NCI-H524 treated with DMSO at 0.1 percent for 48 hours (cell line): ENCODE measurements at regions not wholly inside any gene's neighbourhood (a gene's known extent, or its start where the extent isn't known, plus 50 kb on each side); places are given as distances from the start of the nearest gene placed in this dataset.

ENCODE experiments used
- DNase-seq: peaks from one replicate; lab custom pipeline; 2025; lab: John Stamatoyannopoulos, UW

- DNase-seq, result no peak
Measured at GRCh38 chr5:96588539-96588938, 73.6 kb upstream of the CAST start.

DNA sequence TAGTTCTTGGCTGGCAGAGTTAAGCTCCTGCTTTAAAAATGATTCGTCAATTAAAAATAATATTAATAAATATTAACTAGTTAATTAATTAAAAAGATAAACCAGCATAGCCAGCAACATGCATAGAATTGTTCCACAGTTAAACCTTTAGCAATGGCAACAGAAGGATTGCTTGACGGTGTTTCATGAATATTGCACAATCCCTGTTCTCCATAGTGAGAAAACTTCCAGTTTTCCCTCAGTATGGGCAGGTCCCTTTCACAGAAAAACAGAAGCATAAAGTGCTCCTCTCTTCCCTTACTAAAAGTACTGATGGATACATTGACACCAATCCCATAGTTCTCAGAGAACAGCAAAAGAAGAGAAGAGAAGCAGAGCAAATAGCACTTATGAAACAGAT is 71.4 kb upstream of the CAST start:
- DNase-seq, result no peak

DNA sequence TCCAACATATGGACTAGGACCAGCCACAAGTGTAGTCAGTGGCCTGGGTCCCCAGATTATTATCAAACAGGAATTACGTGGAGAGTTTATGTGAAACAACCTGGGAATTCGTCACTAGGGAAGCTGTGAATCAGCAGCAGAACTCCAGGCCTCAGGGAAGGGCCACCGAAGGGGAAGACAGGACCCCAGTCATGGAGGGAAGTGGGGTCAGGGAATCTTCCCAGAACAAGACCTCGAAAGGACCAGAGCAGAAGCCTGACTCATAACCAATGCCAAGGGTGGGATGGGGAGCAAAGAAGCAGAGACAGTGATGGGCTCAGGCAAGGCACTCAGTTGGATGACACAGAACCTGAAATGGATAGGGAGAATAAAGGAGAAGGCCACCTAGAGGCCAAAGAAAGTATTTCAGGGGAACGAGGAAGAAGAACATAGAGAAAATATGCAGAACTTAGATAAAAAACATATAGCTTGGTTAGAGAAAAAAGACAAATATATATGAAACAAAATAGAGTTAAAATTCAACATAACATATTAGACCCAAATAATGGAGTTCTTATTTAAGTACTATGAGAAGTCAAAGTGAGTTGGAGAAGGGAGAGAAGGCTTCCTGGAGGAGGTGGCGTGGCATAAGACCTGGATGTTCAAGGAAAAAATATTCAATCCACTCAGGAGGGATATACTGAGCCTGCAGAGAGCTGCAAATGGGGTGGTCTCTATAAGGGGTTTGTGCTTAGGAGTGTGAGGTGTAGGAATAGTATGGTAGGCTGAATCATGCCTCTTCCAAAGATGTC is 66.7 kb upstream of the CAST start:
- no peak for DNase-seq

GRCh38 chr5:96597438-96598020 is 64.6 kb upstream of the CAST start:
- no peak for DNase-seq

DNA sequence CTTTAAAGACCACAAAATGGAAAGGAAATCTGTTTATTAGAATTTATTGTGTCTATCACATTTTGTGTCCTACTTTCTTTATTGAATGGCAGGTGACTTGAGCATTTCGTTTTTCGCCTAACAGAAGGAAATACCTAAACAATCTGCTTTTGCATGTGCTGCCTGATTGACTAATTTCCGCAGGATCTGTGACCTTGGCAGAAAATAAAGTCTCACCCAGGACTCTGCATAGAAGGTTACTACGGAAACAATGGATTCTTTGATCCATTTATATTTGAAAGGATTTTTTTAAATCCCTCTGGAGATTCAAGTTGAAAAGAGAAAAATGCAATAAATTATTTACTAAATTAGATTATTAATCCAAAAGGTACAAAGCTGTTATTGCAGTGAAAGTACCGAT is 61.0 kb upstream of the CAST start:
- DNase-seq, result no peak

DNA sequence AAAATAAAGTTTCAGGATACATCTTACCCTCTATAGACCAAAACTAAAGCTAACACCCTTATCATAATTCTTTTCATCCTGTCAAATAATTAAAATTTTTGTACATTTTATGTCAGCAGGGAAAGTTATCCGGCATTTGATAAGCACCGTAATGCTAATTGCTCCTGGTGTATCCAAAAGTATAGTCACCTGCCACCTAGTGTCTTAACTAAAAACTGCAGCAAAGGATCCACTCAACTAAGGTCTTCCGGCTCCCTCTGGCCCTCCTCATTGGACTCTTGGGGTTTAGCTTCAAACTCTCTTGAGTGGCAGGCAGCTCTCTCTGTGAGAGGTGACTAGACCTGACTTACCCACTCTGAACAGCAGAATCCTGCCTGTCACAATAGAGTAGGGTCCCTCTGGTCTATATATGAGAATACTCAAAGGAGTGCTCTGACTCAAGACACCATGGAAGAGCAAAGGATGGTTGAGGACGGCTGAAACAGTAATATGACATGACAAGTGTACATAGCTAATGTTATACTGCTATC is 60.4 kb upstream of the CAST start:
- peak; percentile 30 for DNase-seq

GRCh38 chr5:96602776-96603175 is 59.4 kb upstream of the CAST start:
- DNase-seq, result no peak

DNA sequence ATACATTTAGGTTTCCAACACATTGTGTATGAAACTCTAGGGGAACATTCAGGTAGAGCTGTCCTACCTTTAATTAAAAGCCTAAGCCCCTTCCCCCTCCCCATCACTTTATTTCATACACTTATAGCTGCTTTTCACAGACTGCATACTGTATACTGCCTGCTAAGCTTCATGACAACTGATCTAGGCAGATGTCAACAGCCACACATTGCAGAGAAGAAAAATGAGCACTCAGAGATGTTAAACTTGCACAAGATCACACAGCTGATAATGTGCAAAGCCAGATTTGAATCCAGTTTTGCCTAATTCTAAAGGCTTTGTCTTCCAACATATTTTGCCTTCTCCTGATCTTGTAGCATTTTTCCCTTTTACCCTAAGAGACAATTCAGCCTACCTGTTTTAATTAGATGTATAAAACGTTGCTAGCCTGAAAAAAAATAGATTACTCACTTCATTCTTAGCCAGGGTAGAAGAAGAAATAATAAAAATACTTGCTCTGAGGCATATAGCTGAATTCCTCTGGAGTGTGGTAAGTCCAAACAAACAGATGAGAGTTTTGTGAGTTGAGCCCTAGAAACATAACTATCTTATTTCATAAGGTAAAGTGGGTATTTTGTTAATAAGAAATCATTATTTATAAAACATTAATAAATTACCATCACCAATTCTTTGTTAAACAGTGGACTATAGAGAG is 56.9 kb upstream of the CAST start:
- no peak for DNase-seq

GRCh38 chr5:96609369-96609768 is 52.8 kb upstream of the CAST start:
- no peak for DNase-seq

- DNase-seq, result no peak
Measured at GRCh38 chr5:96610747-96611146, 51.4 kb upstream of the CAST start.

GRCh38 chr5:96611946-96612345 is 50.2 kb upstream of the CAST start:
- DNase-seq, result no peak
